Activated naive CD4-positive, alpha-beta T cell treated with anti-CD3 and anti-CD28 coated beads for 36 hours (primary cell): ENCODE measurements at regions not wholly inside any gene's neighbourhood (a gene's known extent, or its start where the extent isn't known, plus 50 kb on each side); places are given as distances from the start of the nearest gene placed in this dataset.

ENCODE experiments used
- CTCF ChIA-PET: fragments of 350-600 bp; sonication (Branson Sonifier 250); formaldehyde crosslinking; loops from one replicate; lab custom pipeline; 2021; ENCODE audit warnings: antibody characterized with exemption; lab: Charles Lee
- DNase-seq: peaks from one replicate; pipeline ENCODE4 v3.0.0-alpha.2; 2020
- H3K27ac Mint-ChIP-seq: one replicate; pipeline ENCODE4 v1.8.0; 2021; ENCODE audit warnings: mild to moderate bottlenecking, mixed read lengths
- H3K27me3 Mint-ChIP-seq: one replicate; pipeline ENCODE4 v1.8.0; 2021; ENCODE audit warnings: low read depth, mixed read lengths
- H3K36me3 Mint-ChIP-seq: one replicate; pipeline ENCODE4 v1.8.0; 2021; ENCODE audit warnings: low read depth, mixed read lengths
- H3K4me1 Mint-ChIP-seq: one replicate; pipeline ENCODE4 v1.8.0; 2021; ENCODE audit warnings: low read depth, mixed read lengths
- H3K4me3 Mint-ChIP-seq: one replicate; pipeline ENCODE4 v1.8.0; 2021; ENCODE audit warnings: mild to moderate bottlenecking, moderate library complexity, mixed read lengths
- H3K9me3 Mint-ChIP-seq: one replicate; pipeline ENCODE4 v1.8.0; 2021; ENCODE audit warnings: mixed read lengths
- intact Hi-C: fragments of 100-400 bp; cut with micrococcal nuclease; formaldehyde crosslinking; loops from one replicate; pipeline ENCODE4 v1.15.1; 2023

DNA sequence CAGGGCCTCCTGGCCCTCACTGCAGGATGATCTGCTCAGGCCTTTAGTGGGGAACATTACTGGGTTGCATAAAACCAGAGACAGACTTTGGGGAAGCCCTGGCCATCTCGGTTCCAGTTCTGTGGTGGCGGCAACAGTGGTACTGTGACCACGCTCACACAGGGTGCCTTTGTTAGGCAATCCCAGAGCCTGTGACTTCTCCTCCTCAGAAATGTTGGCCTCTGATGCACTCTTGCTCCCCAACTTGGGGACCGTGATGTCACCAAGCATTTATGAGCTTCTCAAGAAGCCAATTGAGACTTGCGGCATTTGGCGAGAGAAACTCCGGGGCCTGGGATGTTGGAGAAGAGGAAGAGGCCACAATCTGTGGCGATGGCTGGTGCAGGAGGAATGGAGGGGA is 80.9 kb upstream of the PKDCC start:
- H3K27ac Mint-ChIP-seq: no peak overlapping the region

GRCh38 chr2:41967476-41968181 is 80.2 kb upstream of the PKDCC start:
- Mint-ChIP-seq H3K27me3 (peaks cover 3% of the 10 kb centered on the region), H3K9me3 (no peaks in the 10 kb centered on the region), H3K4me3 (no peak overlapping the region), H3K27ac (no peak overlapping the region), H3K4me1 (no peaks in the 10 kb centered on the region), H3K36me3 (no peaks in the 10 kb centered on the region)
- CTCF ChIA-PET: no interaction called here
- DNase-seq: no peak
- intact Hi-C loops: no loop called here

More for the DNA sequence above, 80.9 kb upstream of the PKDCC start:
- Mint-ChIP-seq H3K36me3 (no peaks in the 10 kb centered on the region), H3K27me3 (peaks cover 3% of the 10 kb centered on the region), H3K4me1 (no peaks in the 10 kb centered on the region), H3K9me3 (no peaks in the 10 kb centered on the region), H3K4me3 (no peak overlapping the region)
- intact Hi-C loops: no loop called here
- CTCF ChIA-PET: no interaction called here
- no peak for DNase-seq

DNA sequence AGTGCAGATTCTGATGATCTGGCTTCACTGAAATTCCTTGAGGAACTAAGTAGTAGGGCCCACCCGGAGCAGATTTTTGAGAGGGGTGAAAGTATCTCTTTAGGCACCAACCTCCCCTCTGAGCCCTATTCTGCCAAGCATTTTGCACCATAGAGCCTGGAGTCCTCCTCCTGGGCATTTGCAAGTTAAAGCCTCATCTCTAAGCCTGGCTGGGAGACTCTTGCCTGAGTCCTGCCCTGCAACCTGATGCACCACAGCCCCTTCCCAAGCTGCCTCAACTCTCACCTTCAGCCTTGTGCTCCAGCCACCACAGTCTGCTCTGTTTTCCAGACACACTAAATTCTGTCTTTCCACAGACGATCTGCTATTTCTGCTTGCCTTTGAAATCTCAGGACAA is 79.6 kb upstream of the PKDCC start:
- no peaks in the 10 kb centered on the region for H3K36me3 Mint-ChIP-seq
- no peak for DNase-seq
- CTCF ChIA-PET: no interaction called here
- peaks cover 3% of the 10 kb centered on the region for H3K27me3 Mint-ChIP-seq
- H3K4me3 Mint-ChIP-seq: no peak overlapping the region
- no peaks in the 10 kb centered on the region for H3K9me3 Mint-ChIP-seq
- no peaks in the 10 kb centered on the region for H3K4me1 Mint-ChIP-seq
- H3K27ac Mint-ChIP-seq: no peak overlapping the region
- intact Hi-C loops: no loop called here

DNA sequence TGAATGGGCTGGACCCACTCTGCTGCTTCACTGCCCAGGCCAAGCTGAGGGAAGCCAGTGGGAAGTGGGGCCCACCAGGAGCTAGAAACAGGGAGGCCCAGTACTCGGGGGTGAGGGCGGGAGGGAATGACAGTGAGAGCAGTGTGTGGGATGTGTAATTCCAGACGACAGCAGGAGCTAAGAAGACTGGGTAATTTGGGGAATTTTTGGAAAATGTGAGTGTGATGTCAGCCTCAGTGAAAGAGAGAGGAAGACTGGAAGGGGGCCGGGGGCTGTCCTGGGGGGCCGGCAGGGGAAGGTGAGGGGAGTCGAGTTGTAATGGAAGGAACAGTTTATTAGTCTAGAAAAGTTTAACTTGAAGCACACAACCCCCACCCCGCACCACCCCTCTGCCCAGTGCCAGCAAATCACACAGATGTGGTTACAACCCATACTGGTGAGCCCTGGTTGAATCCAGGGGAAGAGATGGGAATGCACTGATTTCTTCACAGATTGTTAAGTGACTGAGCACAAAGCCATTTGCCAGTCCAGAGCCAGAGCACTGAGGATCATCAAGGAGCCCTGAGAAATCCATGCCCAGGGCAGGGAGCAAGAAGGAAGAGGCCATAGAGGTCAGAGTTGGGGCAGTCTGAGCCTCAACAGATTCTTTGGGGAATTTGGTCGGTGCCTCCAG is 76.7 kb upstream of the PKDCC start:
- CTCF ChIA-PET: no interaction called here
- Mint-ChIP-seq H3K4me3 (no peak overlapping the region), H3K36me3 (no peaks in the 10 kb centered on the region), H3K27ac (no peak overlapping the region), H3K4me1 (no peaks in the 10 kb centered on the region), H3K27me3 (peaks cover 3% of the 10 kb centered on the region), H3K9me3 (no peaks in the 10 kb centered on the region)
- intact Hi-C loops: no loop called here
- DNase-seq: no peak

- intact Hi-C loops: no loop called here
- Mint-ChIP-seq H3K9me3 (no peaks in the 10 kb centered on the region), H3K4me3 (no peak overlapping the region), H3K36me3 (no peaks in the 10 kb centered on the region), H3K4me1 (no peaks in the 10 kb centered on the region), H3K27ac (no peak overlapping the region), H3K27me3 (peaks cover 1% of the 10 kb centered on the region)
- DNase-seq: no peak
- CTCF ChIA-PET: interaction anchor here (0.8 kb wide), 1 partner anchor 114 kb away, joined by 3 read pairs; no protein-coding TSS in a partner anchor
These were observed 75.6 kb upstream of the PKDCC start for GRCh38 chr2:41972179-41972578.

DNA sequence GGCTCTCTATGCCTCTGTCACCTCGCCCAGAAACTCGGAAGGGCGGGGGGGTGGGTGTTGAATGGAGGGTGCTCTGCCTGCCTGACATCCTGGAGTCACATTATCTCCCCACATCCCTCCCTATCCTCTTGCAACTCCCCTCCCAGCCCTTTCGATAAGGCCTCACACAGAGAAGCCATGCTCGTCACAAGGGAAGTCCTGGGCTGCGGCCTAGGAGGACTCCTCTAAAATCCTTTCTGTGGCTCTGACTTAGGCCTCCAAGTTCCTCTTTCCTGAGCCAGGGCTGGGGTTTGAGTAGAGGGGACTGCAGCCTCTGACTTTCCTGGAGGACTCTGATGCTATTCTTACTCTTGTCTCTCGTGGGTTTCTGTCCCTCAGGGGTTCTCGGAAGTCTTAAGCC is 75.0 kb upstream of the PKDCC start:
- Mint-ChIP-seq H3K9me3 (no peaks in the 10 kb centered on the region), H3K27ac (no peak overlapping the region), H3K4me3 (no peak overlapping the region)

GRCh38 chr2:41973871-41974270 is 74.0 kb upstream of the PKDCC start:
- intact Hi-C loops: no loop called here
- Mint-ChIP-seq H3K36me3 (no peaks in the 10 kb centered on the region), H3K27me3 (no peaks in the 10 kb centered on the region), H3K4me3 (no peak overlapping the region), H3K4me1 (no peaks in the 10 kb centered on the region), H3K27ac (no peak overlapping the region), H3K9me3 (no peaks in the 10 kb centered on the region)
- CTCF ChIA-PET: no interaction called here
- DNase-seq: no peak

More for the DNA sequence above, 75.0 kb upstream of the PKDCC start:
- no peaks in the 10 kb centered on the region for H3K27me3 Mint-ChIP-seq
- no peaks in the 10 kb centered on the region for H3K36me3 Mint-ChIP-seq
- intact Hi-C loops: no loop called here
- CTCF ChIA-PET: interaction anchor here (0.8 kb wide), 1 partner anchor 114 kb away, joined by 3 read pairs; no protein-coding TSS in a partner anchor
- H3K4me1 Mint-ChIP-seq: no peaks in the 10 kb centered on the region
- DNase-seq: no peak

GRCh38 chr2:41981417-41981816 is 66.4 kb upstream of the PKDCC start:
- Mint-ChIP-seq H3K36me3 (no peaks in the 10 kb centered on the region), H3K4me3 (no peak overlapping the region), H3K27me3 (no peaks in the 10 kb centered on the region), H3K4me1 (no peaks in the 10 kb centered on the region), H3K27ac (no peak overlapping the region), H3K9me3 (no peaks in the 10 kb centered on the region)
- intact Hi-C loops: no loop called here
- CTCF ChIA-PET: interaction anchor here (0.6 kb wide), 1 partner anchor 108 kb away, joined by 3 read pairs; no protein-coding TSS in a partner anchor
- no peak for DNase-seq

DNA sequence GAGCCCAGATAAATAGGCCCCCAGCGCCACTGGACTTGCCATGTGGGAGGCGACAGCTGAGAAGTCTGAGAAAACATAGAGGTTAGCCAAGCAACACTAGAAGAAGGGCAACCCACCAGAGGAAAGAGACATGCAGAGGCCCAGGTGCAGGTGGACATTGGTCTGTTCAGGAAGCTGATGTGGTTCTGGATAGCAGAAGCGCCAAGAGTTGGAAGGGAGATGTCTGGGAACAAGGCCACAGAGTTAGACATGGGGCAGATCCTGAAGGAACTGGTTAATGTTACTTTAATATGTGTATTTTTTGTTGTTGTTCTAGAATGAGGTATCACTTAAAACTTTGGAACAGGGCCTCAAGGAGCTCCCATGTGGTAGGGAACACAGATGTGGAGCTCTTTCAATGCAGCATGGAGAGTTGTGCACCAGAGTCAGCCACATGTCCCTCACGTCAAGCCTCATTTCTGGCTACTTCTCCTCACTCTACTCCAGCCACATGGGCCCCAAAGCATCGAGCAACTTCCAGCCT is 62.2 kb upstream of the PKDCC start:
- CTCF ChIA-PET: interaction anchor here (0.7 kb wide), 1 partner anchor 95 kb away, joined by 3 read pairs; no protein-coding TSS in a partner anchor
- H3K27me3 Mint-ChIP-seq: peaks cover 7% of the 10 kb centered on the region
- no peaks in the 10 kb centered on the region for H3K36me3 Mint-ChIP-seq
- H3K9me3 Mint-ChIP-seq: no peaks in the 10 kb centered on the region
- intact Hi-C loops: no loop called here
- H3K4me3 Mint-ChIP-seq: no peak overlapping the region
- no peak for DNase-seq
- H3K27ac Mint-ChIP-seq: no peak overlapping the region
- no peaks in the 10 kb centered on the region for H3K4me1 Mint-ChIP-seq

DNA sequence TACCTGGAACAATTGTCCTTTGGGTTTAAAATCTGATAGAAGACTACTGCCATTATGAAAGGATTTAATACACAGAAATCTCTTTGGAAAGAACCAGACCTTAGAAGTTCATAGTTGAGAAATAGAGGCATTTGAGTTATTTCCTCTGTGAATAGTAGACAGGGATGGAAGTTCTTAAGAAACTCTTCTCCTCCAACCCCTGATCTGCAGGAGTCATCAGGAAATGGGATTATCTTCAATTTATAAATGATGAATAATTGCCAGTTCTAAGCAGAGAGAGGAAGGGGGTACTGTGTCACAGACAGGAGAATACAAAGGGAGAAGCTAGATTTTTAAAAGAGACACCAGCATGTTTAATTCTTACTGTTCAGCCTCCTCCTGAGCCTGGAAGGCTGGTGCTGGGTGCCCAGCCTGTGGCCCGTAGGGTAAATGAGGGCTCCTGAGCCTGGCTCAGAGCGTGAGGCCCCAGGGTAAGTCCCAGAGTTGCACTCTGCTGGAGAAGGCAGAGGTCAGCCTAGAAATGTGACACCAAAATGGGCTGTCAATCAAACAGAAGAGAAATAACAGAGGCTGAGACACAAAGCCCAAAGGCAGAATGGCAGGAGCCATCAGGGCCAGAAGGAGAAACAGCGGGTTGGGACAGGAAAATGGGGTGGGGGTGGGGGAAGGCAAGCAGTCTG is 58.2 kb upstream of the PKDCC start:
- DNase-seq: no peak
- no peaks in the 10 kb centered on the region for H3K36me3 Mint-ChIP-seq
- H3K27ac Mint-ChIP-seq: no peak overlapping the region
- H3K9me3 Mint-ChIP-seq: no peaks in the 10 kb centered on the region
- peaks cover 13% of the 10 kb centered on the region for H3K27me3 Mint-ChIP-seq
- intact Hi-C loops: no loop called here
- CTCF ChIA-PET: no interaction called here
- no peaks in the 10 kb centered on the region for H3K4me1 Mint-ChIP-seq
- H3K4me3 Mint-ChIP-seq: no peak overlapping the region

DNA sequence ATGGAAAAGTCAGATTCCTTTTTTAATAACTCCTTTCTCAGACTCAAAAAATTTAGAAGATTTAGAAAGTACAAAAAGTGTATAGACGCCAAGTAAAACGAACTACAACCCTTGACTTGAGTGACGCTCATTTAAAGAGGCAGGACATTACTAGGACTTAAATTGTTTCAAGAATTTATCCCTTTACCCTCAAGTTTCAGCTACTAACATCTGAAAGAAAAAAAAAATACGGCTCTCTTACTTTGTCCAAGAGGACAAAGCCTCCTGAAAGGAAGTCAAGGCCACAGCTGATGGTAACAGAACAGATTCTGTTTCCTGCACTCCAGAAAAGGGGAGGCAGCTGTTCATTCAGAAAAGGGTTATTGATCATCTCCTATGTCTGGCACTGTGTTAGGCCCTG is 57.6 kb upstream of the PKDCC start:
- Mint-ChIP-seq H3K4me1 (no peaks in the 10 kb centered on the region), H3K4me3 (no peak overlapping the region), H3K27ac (no peak overlapping the region), H3K36me3 (no peaks in the 10 kb centered on the region), H3K27me3 (peaks cover 13% of the 10 kb centered on the region), H3K9me3 (no peaks in the 10 kb centered on the region)
- CTCF ChIA-PET: no interaction called here
- intact Hi-C loops: no loop called here
- no peak for DNase-seq

DNA sequence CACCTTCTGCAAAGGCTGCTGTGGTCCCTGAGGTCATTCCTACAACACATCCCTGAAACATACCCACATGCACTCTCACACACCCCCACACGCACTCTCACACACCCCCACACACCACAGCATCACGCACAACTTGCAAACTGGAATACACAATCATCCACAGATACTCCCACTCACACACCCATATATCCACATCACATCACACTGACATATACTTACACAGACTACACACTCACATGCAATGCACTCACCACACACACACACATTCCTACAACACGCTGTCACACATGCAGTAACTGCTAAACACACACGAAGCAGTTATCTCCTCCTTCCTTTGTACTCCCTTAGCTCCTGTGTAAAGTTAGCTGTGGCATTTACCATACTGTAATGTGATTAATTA is 57.1 kb upstream of the PKDCC start:
- CTCF ChIA-PET: no interaction called here
- intact Hi-C loops: no loop called here
- Mint-ChIP-seq H3K27ac (no peak overlapping the region), H3K4me3 (no peak overlapping the region), H3K4me1 (no peaks in the 10 kb centered on the region), H3K9me3 (no peaks in the 10 kb centered on the region), H3K27me3 (peaks cover 13% of the 10 kb centered on the region), H3K36me3 (no peaks in the 10 kb centered on the region)
- no peak for DNase-seq
